ENCODE measurements at regions not wholly inside any gene's neighbourhood (a gene's known extent, or its start where the extent isn't known, plus 50 kb on each side); places are given as distances from the start of the nearest gene placed in this dataset.

GRCh38 chr2:12607971-12608370, 108.8 kb upstream of the TRIB2 start:
- TF ChIP-seq YY1 (IDR thresholded peaks at IDR 0.05; ENCODE audit: insufficient read depth, insufficient read length) (no peak), ZNF274 (IDR thresholded peaks at IDR 0.05; ENCODE audit: low read depth, low read length) (no peak)
